H1 (cell line): ENCODE measurements at regions not wholly inside any gene's neighbourhood (a gene's known extent, or its start where the extent isn't known, plus 50 kb on each side); places are given as distances from the start of the nearest gene placed in this dataset.

Experiments used
- CTCF ChIA-PET: fragments of 300-600 bp; sonication (Branson Sonifier 250); formaldehyde crosslinking; loops from one replicate; lab custom pipeline; 2021; ENCODE audit not compliant: partially characterized antibody; lab: Charles Lee
- POLR2A ChIA-PET: fragments of 300-600 bp; sonication (Branson Sonifier 250); formaldehyde crosslinking; loops from one replicate; lab custom pipeline; 2021; ENCODE audit warnings: inconsistent platforms; ENCODE audit not compliant: partially characterized antibody; lab: Charles Lee
- DNase-seq, 2 experiments: peaks; one replicate each; pipeline versions ENCODE4 v3.0.0 to v3.0.0-alpha.2; 2010 to 2022; ENCODE audit warnings: low spot score in 2 of 2, low read depth in 1 of 2, mixed read lengths in 1 of 2
- FAIRE-seq: peaks from 2 replicates; lab custom pipeline; 2011; peaks lifted over from hg19 to GRCh38; lab: Jason Lieb, UNC
- H2AFZ ChIP-seq: 2 replicates; pipeline ENCODE4 v1.8.1; 2012; ENCODE audit warnings: low read length, inconsistent platforms
- H2AK5ac ChIP-seq: 2 replicates; pipeline ENCODE4 v1.6.1; 2013; ENCODE audit warnings: low read depth, low read length
- H2BK120ac ChIP-seq: replicated peaks from 2 replicates; pipeline ENCODE3; 2013; ENCODE audit warnings: low read depth, low read length, inconsistent platforms
- H2BK12ac ChIP-seq: 2 replicates; pipeline ENCODE4 v1.6.1; 2013; ENCODE audit warnings: low read depth, low read length
- H2BK15ac ChIP-seq: 2 replicates; pipeline ENCODE4 v1.6.1; 2013; ENCODE audit warnings: low read length
- H2BK20ac ChIP-seq: 2 replicates; pipeline ENCODE4 v1.6.1; 2013; ENCODE audit warnings: low read length
- H2BK5ac ChIP-seq: 2 replicates; pipeline ENCODE4 v1.6.1; 2013; ENCODE audit warnings: low read depth, low read length
- H3K14ac ChIP-seq: 2 replicates; pipeline ENCODE4 v1.6.1; 2013; ENCODE audit warnings: inconsistent platforms; ENCODE audit not compliant: insufficient read length
- H3K18ac ChIP-seq: 2 replicates; pipeline ENCODE4 v1.6.1; 2013; ENCODE audit warnings: low read length; ENCODE audit errors: extremely low read depth
- H3K23ac ChIP-seq: 2 replicates; pipeline ENCODE4 v1.6.1; 2013; ENCODE audit warnings: inconsistent platforms; ENCODE audit not compliant: insufficient read length
- H3K23me2 ChIP-seq: 2 replicates; pipeline ENCODE4 v1.6.1; 2013; ENCODE audit warnings: low read depth, low read length
- H3K27ac ChIP-seq: 2 replicates; pipeline ENCODE4 v1.6.1; 2011; ENCODE audit warnings: low read depth, low read length, inconsistent platforms
- H3K27me3 ChIP-seq, 4 experiments: replicated peaks in 1 of 4; 1 replicate in 1 of 4; 2 replicates in 3 of 4; pipeline versions ENCODE4 v1.6.1 to v1.8.1; 2011 to 2013; ENCODE audit warnings: low read length in 3 of 4, mild to moderate bottlenecking in 3 of 4, inconsistent platforms in 2 of 4, mixed read lengths in 2 of 4, moderate library complexity in 1 of 4; ENCODE audit not compliant: control insufficient read depth in 3 of 4, insufficient read depth in 3 of 4; ENCODE audit errors: extremely low read depth in 1 of 4
- H3K36me3 ChIP-seq, 4 experiments: 2 replicates each; pipeline versions ENCODE4 v1.6.1 to v1.8.1; 2011 to 2013; ENCODE audit warnings: mild to moderate bottlenecking in 4 of 4, low read length in 3 of 4, moderate library complexity in 2 of 4, control low read depth in 1 of 4, inconsistent platforms in 1 of 4; ENCODE audit not compliant: insufficient read depth in 4 of 4, control insufficient read depth in 2 of 4
- H3K4ac ChIP-seq: replicated peaks from 2 replicates; pipeline ENCODE3; 2013; ENCODE audit warnings: low read length, low read depth, mixed read lengths, inconsistent platforms; ENCODE audit not compliant: insufficient read length
- H3K4me1 ChIP-seq, 4 experiments: replicated peaks in 1 of 4; 1 replicate in 1 of 4; 2 replicates in 3 of 4; pipeline versions ENCODE4 v1.6.1 to v1.8.1; 2011 to 2013; ENCODE audit warnings: low read length in 3 of 4, inconsistent platforms in 2 of 4, mixed read lengths in 1 of 4; ENCODE audit not compliant: insufficient read depth in 4 of 4, control insufficient read depth in 3 of 4
- H3K4me2 ChIP-seq, 2 experiments: 2 replicates each; pipeline versions ENCODE4 v1.6.1 to v1.8.1; 2011 to 2013; ENCODE audit warnings: low read depth in 2 of 2, low read length in 2 of 2, control low read depth in 1 of 2, inconsistent platforms in 1 of 2, mild to moderate bottlenecking in 1 of 2; ENCODE audit not compliant: insufficient read depth in 1 of 2
- H3K4me3 ChIP-seq, 4 experiments: fragments of 200-600, 300-600 bp in 1 of 4; sonication (generic), shearing (Covaris generic), sonication (Bioruptor Twin) in 1 of 4; 2 replicates each; pipeline versions ENCODE4 v1.5.1 to v1.8.1; 2011 to 2016; ENCODE audit warnings: low read length in 4 of 4, low read depth in 3 of 4, control low read depth in 2 of 4, inconsistent platforms in 2 of 4, mild to moderate bottlenecking in 2 of 4, mixed read lengths in 1 of 4, moderate library complexity in 1 of 4; ENCODE audit not compliant: insufficient read depth in 2 of 4; ENCODE audit errors: extremely low read depth in 1 of 4
- H3K56ac ChIP-seq: replicated peaks from 2 replicates; pipeline ENCODE3; 2013; ENCODE audit warnings: low read depth, mild to moderate bottlenecking, mixed read lengths, low read length, inconsistent platforms; ENCODE audit not compliant: insufficient read length
- H3K79me1 ChIP-seq: 2 replicates; pipeline ENCODE4 v1.6.1; 2013; ENCODE audit warnings: low read depth, low read length, control low read depth
- H3K79me2 ChIP-seq, 2 experiments: 2 replicates each; pipeline versions ENCODE4 v1.6.1 to v1.8.1; 2012 to 2013; ENCODE audit warnings: low read length in 2 of 2, mild to moderate bottlenecking in 2 of 2, inconsistent platforms in 1 of 2; ENCODE audit not compliant: insufficient read depth in 2 of 2, control insufficient read depth in 1 of 2
- H3K9ac ChIP-seq, 4 experiments: replicated peaks in 1 of 4; 1 replicate in 1 of 4; 2 replicates in 3 of 4; pipeline versions ENCODE4 v1.6.1 to v1.8.1; 2011 to 2013; ENCODE audit warnings: low read depth in 3 of 4, low read length in 3 of 4, control low read depth in 2 of 4, mild to moderate bottlenecking in 2 of 4, moderate library complexity in 2 of 4, inconsistent platforms in 1 of 4; ENCODE audit errors: extremely low read depth in 1 of 4
- H3K9me3 ChIP-seq, 2 experiments: 2 replicates each; pipeline versions ENCODE4 v1.6.1 to v1.8.1; 2012 to 2013; ENCODE audit warnings: mild to moderate bottlenecking in 2 of 2, moderate library complexity in 2 of 2, control low read depth in 1 of 2, inconsistent platforms in 1 of 2, low read depth in 1 of 2, low read length in 1 of 2, mixed read lengths in 1 of 2; ENCODE audit not compliant: insufficient read depth in 2 of 2
- H4K20me1 ChIP-seq, 2 experiments: replicated peaks in 1 of 2; 2 replicates each; pipeline versions ENCODE3 to v1.8.1; 2011 to 2013; ENCODE audit warnings: inconsistent platforms in 2 of 2, low read length in 2 of 2, mild to moderate bottlenecking in 1 of 2; ENCODE audit not compliant: insufficient read depth in 2 of 2, control insufficient read depth in 1 of 2
- H4K5ac ChIP-seq: 2 replicates; pipeline ENCODE4 v1.6.1; 2013; ENCODE audit warnings: low read length, low read depth, mixed read lengths, inconsistent platforms; ENCODE audit not compliant: insufficient read length
- H4K8ac ChIP-seq: 2 replicates; pipeline ENCODE4 v1.8.0; 2013; ENCODE audit warnings: mild to moderate bottlenecking, moderate library complexity, low read length, inconsistent platforms; ENCODE audit not compliant: insufficient read depth; ENCODE audit errors: extremely low read depth
- H4K91ac ChIP-seq: replicated peaks from 2 replicates; pipeline ENCODE3; 2013; ENCODE audit warnings: low read length, mixed read lengths, inconsistent platforms; ENCODE audit not compliant: insufficient read length
- CTBP2 ChIP-seq: IDR thresholded peaks from 2 replicates; pipeline ENCODE4 v1.7.0; 2011; ENCODE audit warnings: borderline replicate concordance, mild to moderate bottlenecking, moderate library complexity, mixed read lengths, low read length; ENCODE audit not compliant: insufficient read depth, insufficient read length
- EP300 ChIP-seq, 2 experiments: IDR thresholded peaks; 1 replicate in 1 of 2; 2 replicates in 1 of 2; pipeline ENCODE4 v1.6.1; 2011 to 2012; ENCODE audit warnings: low read depth in 2 of 2, low read length in 2 of 2, mild to moderate bottlenecking in 2 of 2, borderline replicate concordance in 1 of 2, inconsistent platforms in 1 of 2, moderate library complexity in 1 of 2
- MAX ChIP-seq: IDR thresholded peaks from 2 replicates; pipeline ENCODE4 v1.6.1; 2012; ENCODE audit warnings: inconsistent platforms
- WGBS, 2 experiments: shearing (Covaris generic) in 1 of 2; methylation state at CpG; one replicate each; pipeline versions ENCODE4 v1.1.6 to v1.1.7; 2013 to 2015; ENCODE audit warnings: low lambda C conversion rate in 2 of 2, mixed read lengths in 2 of 2, inconsistent platforms in 1 of 2, low coverage in 1 of 2, missing lambda C conversion rate in 1 of 2; ENCODE audit not compliant: insufficient replicate concordance in 2 of 2, insufficient coverage in 1 of 2, insufficient read length in 1 of 2; ENCODE audit errors: extremely low coverage in 1 of 2, missing lambda C conversion rate in 1 of 2; 5-methylcytosine and 5-hydroxymethylcytosine counted together

- DNase-seq (no peak), FAIRE-seq (no peak)
- Histone ChIP-seq H2AK5ac (no peak overlapping the region), H3K9ac (no peak overlapping the region), H3K36me3 (no peaks in the 10 kb centered on the region), H2BK120ac (no peak overlapping the region), H3K14ac (no peak overlapping the region), H4K91ac (no peak overlapping the region), H3K4me1 (no peaks in the 10 kb centered on the region), H2BK15ac (no peak overlapping the region), H3K27ac (no peak overlapping the region), H3K4me2 (no peak overlapping the region), H2AFZ (no peak overlapping the region), H3K23ac (no peak overlapping the region), H3K9me3 (no peaks in the 10 kb centered on the region), H4K8ac (no peak overlapping the region), H3K23me2 (no peaks in the 10 kb centered on the region), H4K20me1 (no peaks in the 10 kb centered on the region), H4K5ac (no peak overlapping the region), H3K4ac (no peak overlapping the region), H3K18ac (no peak overlapping the region), H2BK20ac (no peak overlapping the region), H3K56ac (no peak overlapping the region), H3K79me1 (no peaks in the 10 kb centered on the region), H2BK12ac (no peak overlapping the region), H3K79me2 (no peaks in the 10 kb centered on the region), H2BK5ac (no peak overlapping the region), H3K27me3 (no peaks in the 10 kb centered on the region), H3K4me3 (no peak overlapping the region)
- ChIA-PET POLR2A (no interaction called here), CTCF (interaction anchor here (1.2 to 1.3 kb wide), 2 partner anchors 59 to 295 kb away, joined by 3 to 4 read pairs; no protein-coding TSS in a partner anchor)
- WGBS, 2 experiments: 83% methylated on average over 3 of the region's 3 CpGs; no CpG with 5 or more reads in 1 of the 2 experiments
- TF ChIP-seq CTBP2 (no peak), EP300 (IDR thresholded peaks at IDR 0.05; ENCODE audit: borderline replicate concordance in 1 of 2, low read depth in 2 of 2, low read length in 2 of 2) (no peak), MAX (no peak)
Observed at GRCh38 chr16:20202747-20203146, 124.6 kb downstream of the GP2 start.
